ENCODE measurements at regions not wholly inside any gene's neighbourhood (a gene's known extent, or its start where the extent isn't known, plus 50 kb on each side); places are given as distances from the start of the nearest gene placed in this dataset.

DNA sequence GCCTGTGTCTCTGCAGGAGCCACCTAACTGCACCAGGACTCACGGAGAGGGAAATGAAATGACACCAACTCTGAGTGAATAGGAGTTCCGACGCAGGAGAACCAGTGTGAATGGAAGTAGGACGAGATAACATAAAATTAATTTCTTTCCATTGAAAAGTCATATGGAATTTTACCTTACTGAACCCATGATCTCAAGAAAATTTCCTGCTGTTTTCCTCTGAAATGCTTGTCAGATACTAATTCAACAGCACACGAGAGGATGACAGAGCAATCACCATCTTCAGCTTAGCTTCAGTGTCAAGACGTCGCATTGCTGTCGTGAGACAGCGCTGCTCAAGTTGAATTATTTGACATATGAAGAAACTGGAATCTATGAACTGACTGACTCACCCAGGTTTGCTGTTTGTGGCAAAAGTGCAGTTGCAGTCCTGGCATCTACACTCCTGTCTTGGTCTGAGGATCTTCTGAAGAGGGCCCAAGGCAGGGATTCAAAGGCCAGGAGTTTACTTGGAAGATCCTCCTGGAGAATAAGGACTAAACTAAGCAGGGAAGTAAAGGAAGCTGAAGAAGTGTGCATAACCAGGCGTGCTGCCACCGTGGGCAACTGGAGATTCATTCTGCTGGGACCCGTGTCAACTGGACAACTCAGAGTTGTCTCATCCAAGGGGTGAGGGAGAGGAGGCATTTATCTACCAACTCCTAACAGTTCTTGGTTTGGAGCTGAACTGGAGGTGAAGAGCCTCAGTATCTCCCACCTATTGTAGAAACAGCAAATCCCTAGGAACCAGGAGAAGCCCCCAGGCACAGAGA, 214.4 kb upstream of the IRS2 start:
- DNase-seq (no peak), ATAC-seq (ENCODE audit: insufficient read depth, low FRiP score) (no peak)
- Histone ChIP-seq H3K27me3 (ENCODE audit: control insufficient read depth in 3 of 3, insufficient read depth in 3 of 3, low read length in 2 of 3) (peaks cover 0 to 13% (median 5%) of the 10 kb centered on the region in 3 donors), H3K9ac (ENCODE audit: insufficient read depth in 1 of 2, low read length in 2 of 2) (no peak overlapping the region), H3K36me3 (ENCODE audit: control insufficient read depth in 4 of 4, insufficient read depth in 4 of 4, low read length in 4 of 4) (no peaks in the 10 kb centered on the region), H3K4me3 (no peak overlapping the region), H3K9me3 (ENCODE audit: control insufficient read depth in 4 of 4, insufficient read depth in 3 of 4, low read length in 3 of 4) (peaks cover 0 to 3% (median 0%) of the 10 kb centered on the region in 4 donors), H3K27ac (ENCODE audit: low read depth in 1 of 2, low read length in 1 of 2) (no peak overlapping the region), H3K4me1 (ENCODE audit: control insufficient read depth in 5 of 5, insufficient read depth in 5 of 5, low read length in 5 of 5) (no peaks in the 10 kb centered on the region)
- TF ChIP-seq CTCF (IDR thresholded peaks at IDR 0.05; ENCODE audit: control extremely low read depth, extremely low read depth), result no peak
- WGBS, 2 donors, result 86 to 93% methylated on average over 12 of the region's 12 CpGs

GRCh38 chr13:109999659-110000533, 213.5 kb upstream of the IRS2 start:
- H3K4me3 ChIP-seq, result no peak overlapping the region
- no peaks in the 10 kb centered on the region for H3K36me3 ChIP-seq (ENCODE audit: control insufficient read depth in 4 of 4, insufficient read depth in 4 of 4, low read length in 4 of 4)
- ATAC-seq (ENCODE audit: insufficient read depth, low FRiP score), result no peak
- H3K27me3 ChIP-seq (ENCODE audit: control insufficient read depth in 3 of 3, insufficient read depth in 3 of 3, low read length in 2 of 3), result peaks cover 0 to 13% (median 5%) of the 10 kb centered on the region in 3 donors
- TF ChIP-seq CTCF (IDR thresholded peaks at IDR 0.05; ENCODE audit: control extremely low read depth, extremely low read depth), result no peak
- no peaks in the 10 kb centered on the region for H3K4me1 ChIP-seq (ENCODE audit: control insufficient read depth in 5 of 5, insufficient read depth in 5 of 5, low read length in 5 of 5)
- 69 to 80% methylated on average over 21 of the region's 21 CpGs for WGBS, 2 donors
- H3K27ac ChIP-seq (ENCODE audit: low read depth in 1 of 2, low read length in 1 of 2), result no peak overlapping the region
- DNase-seq, result no peak
- H3K9ac ChIP-seq (ENCODE audit: insufficient read depth in 1 of 2, low read length in 2 of 2), result no peak overlapping the region
- peaks cover 0 to 6% (median 0%) of the 10 kb centered on the region in 4 donors for H3K9me3 ChIP-seq (ENCODE audit: control insufficient read depth in 4 of 4, insufficient read depth in 3 of 4, low read length in 3 of 4)

DNA sequence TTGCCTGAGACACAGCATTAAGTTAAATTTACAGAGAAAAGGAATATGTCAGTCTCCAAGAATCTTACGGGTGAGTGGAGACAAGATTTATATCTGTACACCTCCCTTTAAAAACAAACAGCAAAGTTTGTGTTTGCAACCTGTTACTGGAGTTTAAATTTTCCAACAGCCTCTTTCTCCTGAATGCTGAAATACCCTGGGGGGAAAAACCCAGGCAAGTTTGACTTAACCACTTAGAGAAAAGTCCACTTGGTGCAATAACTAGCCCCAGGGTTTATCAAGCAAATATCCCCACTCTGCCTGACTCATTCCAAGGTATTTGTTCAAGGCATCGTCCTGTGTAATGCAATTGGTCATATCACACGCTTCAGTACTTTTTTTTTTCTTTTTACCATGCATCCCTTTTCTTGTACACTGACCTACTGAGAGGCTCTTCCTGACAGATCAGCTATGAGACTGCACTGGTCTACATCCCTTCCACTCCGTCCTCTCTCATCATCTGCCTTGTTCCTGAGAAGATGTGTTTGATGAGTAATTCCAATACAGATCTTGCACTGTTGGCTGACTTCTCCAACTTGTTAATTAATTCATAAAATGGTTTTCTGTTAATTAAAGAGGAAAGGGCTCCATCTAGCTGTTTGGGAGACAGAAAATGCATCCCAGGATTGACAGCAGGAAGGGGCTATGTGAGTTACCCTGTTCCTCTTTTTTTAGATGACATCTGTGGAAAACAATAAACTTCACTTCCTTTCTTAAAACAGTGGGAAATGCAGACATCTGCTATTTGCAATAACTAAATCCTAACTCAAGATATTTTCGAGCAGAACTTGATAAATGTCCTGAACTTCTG, 212.5 kb upstream of the IRS2 start:
- no peak for TF ChIP-seq CTCF (IDR thresholded peaks at IDR 0.05; ENCODE audit: control extremely low read depth, extremely low read depth)
- H3K36me3 ChIP-seq (ENCODE audit: control insufficient read depth in 4 of 4, insufficient read depth in 4 of 4, low read length in 4 of 4), result no peaks in the 10 kb centered on the region
- H3K9me3 ChIP-seq (ENCODE audit: control insufficient read depth in 4 of 4, insufficient read depth in 3 of 4, low read length in 3 of 4), result peaks cover 0 to 8% (median 0%) of the 10 kb centered on the region in 4 donors
- H3K4me3 ChIP-seq, result no peak overlapping the region
- no peaks in the 10 kb centered on the region for H3K4me1 ChIP-seq (ENCODE audit: control insufficient read depth in 5 of 5, insufficient read depth in 5 of 5, low read length in 5 of 5)
- WGBS, 2 donors, result 39 to 49% methylated on average over 5 of the region's 5 CpGs
- no peak overlapping the region for H3K27ac ChIP-seq (ENCODE audit: low read depth in 1 of 2, low read length in 1 of 2)
- H3K9ac ChIP-seq (ENCODE audit: insufficient read depth in 1 of 2, low read length in 2 of 2), result no peak overlapping the region
- DNase-seq (no peak), ATAC-seq (ENCODE audit: insufficient read depth, low FRiP score) (no peak)
- peaks cover 0 to 13% (median 5%) of the 10 kb centered on the region in 3 donors for H3K27me3 ChIP-seq (ENCODE audit: control insufficient read depth in 3 of 3, insufficient read depth in 3 of 3, low read length in 2 of 3)
